H7 (cell line): ENCODE measurements at regions not wholly inside any gene's neighbourhood (a gene's known extent, or its start where the extent isn't known, plus 50 kb on each side); places are given as distances from the start of the nearest gene placed in this dataset.
A peak's percentile ranks its signal among the peaks of the same experiment; 100 is the strongest.

Source experiments
- DNase-seq: peaks from one replicate; pipeline ENCODE4 v3.0.0; 2012
- H3K27me3 ChIP-seq: 2 replicates; pipeline ENCODE4 v1.6.0; 2011; ENCODE audit warnings: mild to moderate bottlenecking, low read length; ENCODE audit not compliant: control insufficient read depth, insufficient read depth
- H3K36me3 ChIP-seq: replicated peaks from 2 replicates; pipeline ENCODE4 v1.5.1; 2011; ENCODE audit warnings: low read length; ENCODE audit not compliant: control insufficient read depth, insufficient read depth
- H3K4me3 ChIP-seq: 2 replicates; pipeline ENCODE4 v1.5.1; 2011; ENCODE audit warnings: low read depth, mild to moderate bottlenecking, control low read depth, low read length, moderate library complexity; ENCODE audit not compliant: insufficient read depth

DNA sequence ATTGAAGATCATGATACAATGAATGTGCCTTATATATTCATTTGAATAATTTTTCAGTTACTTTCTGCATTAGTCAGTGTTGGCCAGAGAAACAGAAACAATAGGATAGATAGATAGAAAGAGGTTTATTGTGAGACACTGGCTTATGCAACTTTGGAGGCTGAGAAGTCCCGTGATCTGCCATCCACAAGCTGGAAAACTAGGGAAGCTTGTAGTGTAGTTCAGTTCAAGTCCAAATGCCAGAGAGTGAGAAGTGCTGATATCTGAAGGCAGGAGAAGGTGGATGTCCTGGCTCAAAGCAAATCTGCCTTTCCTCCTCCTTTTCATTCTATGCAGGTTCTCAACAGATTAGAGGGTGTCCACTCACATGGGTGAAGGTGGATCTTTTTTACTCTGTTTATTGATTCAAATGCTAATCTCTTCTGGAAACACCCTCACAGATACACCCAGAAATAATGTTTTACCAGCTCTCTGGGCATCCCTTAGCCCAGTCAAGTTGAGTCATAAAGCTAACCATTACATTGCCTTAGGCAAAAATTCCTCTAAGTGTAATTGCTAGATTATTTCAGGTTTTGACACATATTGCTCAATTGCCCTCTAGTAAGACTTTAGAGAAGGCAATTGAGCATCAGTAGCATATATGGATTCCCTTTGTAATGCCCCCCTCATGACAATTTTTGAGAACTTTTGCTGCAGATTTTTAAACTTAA lies 341.4 kb downstream of the LPIN1 start:
- Histone ChIP-seq H3K27me3 (no peaks in the 10 kb centered on the region), H3K4me3 (no peak overlapping the region)
- DNase-seq: no peak

DNA sequence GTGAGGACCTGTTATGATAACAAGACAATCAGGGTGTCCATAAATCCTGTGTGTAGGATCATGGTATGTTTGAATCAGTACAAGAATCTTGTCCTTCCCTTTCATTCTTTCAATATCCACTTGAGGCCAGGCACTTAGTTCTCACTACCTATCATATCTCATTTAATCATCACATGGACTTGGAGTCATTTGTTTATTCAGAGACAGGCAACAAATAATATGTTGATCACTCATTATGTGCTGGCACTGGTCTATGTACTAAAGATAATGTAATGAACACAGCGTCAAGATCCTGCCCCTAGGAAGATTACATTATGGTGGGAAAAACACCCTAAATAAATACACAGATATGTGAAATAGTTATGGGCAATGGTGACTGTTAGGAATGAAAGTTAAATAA lies 342.6 kb downstream of the LPIN1 start:
- no peak overlapping the region for H3K4me3 ChIP-seq
- H3K27me3 ChIP-seq: no peaks in the 10 kb centered on the region
- no peak for DNase-seq
- H3K36me3 ChIP-seq: no peaks in the 10 kb centered on the region

More for the DNA sequence above, 341.4 kb downstream of the LPIN1 start:
- no peaks in the 10 kb centered on the region for H3K36me3 ChIP-seq

DNA sequence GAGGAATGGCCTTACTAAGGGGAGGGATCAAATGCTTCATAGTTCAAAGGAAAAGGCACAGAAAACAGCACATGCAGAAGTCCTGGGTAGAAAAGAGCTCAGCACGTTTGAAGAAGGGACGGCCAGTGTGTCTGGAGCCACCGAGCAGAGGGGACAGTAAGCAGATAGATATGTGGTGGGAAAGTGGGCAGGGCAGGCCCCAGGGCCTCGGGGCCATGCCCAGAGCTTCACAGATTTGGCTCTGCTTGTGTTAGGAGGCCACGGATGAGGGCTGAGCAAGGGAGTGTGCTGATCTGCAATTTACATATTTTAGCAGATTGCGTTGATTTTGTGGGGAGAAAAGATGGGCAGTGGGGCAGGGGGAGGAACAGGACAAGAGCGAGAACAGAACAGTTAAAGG lies 343.1 kb downstream of the LPIN1 start:
- Histone ChIP-seq H3K4me3 (no peak overlapping the region), H3K36me3 (no peaks in the 10 kb centered on the region), H3K27me3 (no peaks in the 10 kb centered on the region)
- DNase-seq: no peak

GRCh38 chr2:12090072-12090471 lies 343.6 kb downstream of the LPIN1 start:
- H3K36me3 ChIP-seq: no peaks in the 10 kb centered on the region
- H3K4me3 ChIP-seq: no peak overlapping the region
- no peak for DNase-seq
- H3K27me3 ChIP-seq: no peaks in the 10 kb centered on the region

DNA sequence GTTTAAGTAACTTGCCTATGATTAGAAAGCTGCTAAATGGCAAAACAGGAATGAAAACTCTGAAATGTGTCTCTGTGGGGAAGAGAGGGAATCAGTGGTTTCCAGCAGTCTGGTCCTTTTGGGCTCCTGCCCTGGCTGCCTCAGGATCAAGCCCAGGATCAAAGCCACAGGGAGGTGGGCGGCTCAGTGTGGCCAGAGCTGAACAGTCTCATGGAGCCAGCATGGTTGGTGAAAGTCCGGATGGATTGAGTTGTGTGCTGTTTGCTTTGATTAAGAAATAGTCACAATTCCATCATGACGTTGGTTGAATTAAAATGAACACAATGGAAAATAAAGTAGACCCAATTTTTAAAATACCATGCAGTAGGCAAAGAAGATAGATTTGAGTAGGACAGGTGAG lies 344.2 kb downstream of the LPIN1 start:
- H3K4me3 ChIP-seq: no peak overlapping the region
- no peak for DNase-seq
- no peaks in the 10 kb centered on the region for H3K27me3 ChIP-seq
- H3K36me3 ChIP-seq: no peaks in the 10 kb centered on the region

DNA sequence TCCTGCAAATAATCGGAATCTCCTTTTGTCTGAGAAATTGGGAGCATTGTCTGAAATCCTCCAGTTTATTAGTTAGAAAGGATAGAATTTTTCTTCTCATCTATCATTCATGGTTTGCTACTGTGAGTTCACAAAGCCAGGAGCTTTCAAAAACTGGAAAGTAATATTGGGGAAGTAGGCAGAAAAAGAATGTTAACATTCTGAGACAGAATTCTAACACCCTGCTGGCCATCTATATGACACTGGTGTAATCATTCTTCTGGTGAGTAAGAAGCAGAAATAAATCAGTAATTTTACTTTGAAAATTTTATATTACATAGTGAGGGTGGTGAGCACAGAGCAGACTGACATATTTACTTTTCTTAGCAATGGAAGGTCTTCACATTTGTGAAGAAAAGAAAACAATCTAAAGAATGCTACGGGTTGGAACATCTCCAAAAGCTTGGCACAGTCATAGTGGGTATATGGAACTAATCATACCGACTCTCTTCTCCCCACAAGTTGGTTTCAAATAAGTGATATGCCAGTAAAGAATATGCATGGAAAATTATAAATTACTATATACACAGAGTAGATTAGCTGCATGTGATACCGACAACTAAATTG lies 344.9 kb downstream of the LPIN1 start:
- H3K4me3 ChIP-seq: no peak overlapping the region
- no peaks in the 10 kb centered on the region for H3K36me3 ChIP-seq
- DNase-seq: no peak
- H3K27me3 ChIP-seq: no peaks in the 10 kb centered on the region

GRCh38 chr2:12094134-12094533 lies 347.7 kb downstream of the LPIN1 start:
- no peak overlapping the region for H3K4me3 ChIP-seq
- no peak for DNase-seq
- H3K36me3 ChIP-seq: no peaks in the 10 kb centered on the region
- H3K27me3 ChIP-seq: no peaks in the 10 kb centered on the region

- peak; percentile 66 for DNase-seq
- Histone ChIP-seq H3K36me3 (no peaks in the 10 kb centered on the region), H3K27me3 (no peaks in the 10 kb centered on the region), H3K4me3 (no peak overlapping the region)
Observed at GRCh38 chr2:12096051-12096787, 349.8 kb downstream of the LPIN1 start.

DNA sequence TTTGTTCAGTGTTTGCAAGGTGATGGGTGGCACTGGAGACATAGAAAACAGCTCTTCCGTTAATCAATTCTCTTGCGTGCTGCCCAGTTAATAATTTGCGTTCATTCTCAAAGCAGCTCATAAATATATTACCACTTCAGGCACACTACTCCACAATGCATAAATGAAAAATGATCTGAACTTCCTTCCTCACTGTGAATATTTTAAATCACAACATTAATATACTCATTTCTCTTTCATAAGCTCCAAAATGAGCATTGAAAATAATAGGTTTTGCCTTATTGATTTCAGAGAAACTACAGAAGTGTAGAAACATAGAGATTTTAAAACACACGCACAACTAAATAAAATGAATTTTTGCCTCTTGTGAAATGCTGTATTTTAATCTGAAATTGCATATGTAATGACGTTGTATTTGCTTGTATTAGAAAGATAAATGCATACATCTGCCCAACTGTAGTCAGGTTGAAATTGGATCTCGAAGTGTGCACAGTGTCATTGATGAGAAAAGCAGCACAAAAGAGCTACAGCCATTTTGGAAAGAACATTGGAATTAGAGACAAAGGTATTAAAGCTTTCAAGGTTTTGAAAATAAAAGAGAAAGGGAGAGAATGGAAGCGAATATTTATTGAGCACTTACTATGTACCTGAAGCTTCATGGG lies 350.5 kb downstream of the LPIN1 start:
- Histone ChIP-seq H3K4me3 (no peak overlapping the region), H3K27me3 (no peaks in the 10 kb centered on the region), H3K36me3 (no peaks in the 10 kb centered on the region)
- DNase-seq: no peak

GRCh38 chr2:12097859-12098258 lies 351.4 kb downstream of the LPIN1 start:
- no peaks in the 10 kb centered on the region for H3K36me3 ChIP-seq
- no peaks in the 10 kb centered on the region for H3K27me3 ChIP-seq
- DNase-seq: no peak
- H3K4me3 ChIP-seq: no peak overlapping the region

- H3K36me3 ChIP-seq: no peaks in the 10 kb centered on the region
- no peaks in the 10 kb centered on the region for H3K27me3 ChIP-seq
- DNase-seq: no peak
- no peak overlapping the region for H3K4me3 ChIP-seq
Observed at GRCh38 chr2:12099374-12099773, 352.9 kb downstream of the LPIN1 start.

DNA sequence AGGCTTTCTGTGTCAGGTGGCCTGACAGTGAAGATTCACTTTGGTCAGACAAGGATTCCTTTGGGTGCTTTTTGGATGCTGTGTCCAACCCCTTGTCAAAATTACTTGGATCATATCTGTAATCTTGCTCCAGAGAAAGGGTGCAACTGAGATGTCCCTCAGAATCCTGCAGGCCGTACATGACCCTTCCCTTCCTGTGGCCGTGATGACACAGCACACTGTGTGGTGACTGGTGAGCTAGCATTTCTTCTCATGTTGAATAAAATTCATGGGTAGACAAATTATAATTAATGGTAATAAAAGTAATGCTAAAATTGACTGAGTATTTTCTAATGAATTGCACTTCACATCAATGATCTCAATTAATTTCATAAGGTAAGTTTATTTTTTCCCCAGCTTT lies 356.2 kb downstream of the LPIN1 start:
- DNase-seq: no peak
- Histone ChIP-seq H3K36me3 (no peaks in the 10 kb centered on the region), H3K4me3 (no peak overlapping the region)

GRCh38 chr2:12105180-12105579 lies 358.7 kb downstream of the LPIN1 start:
- Histone ChIP-seq H3K36me3 (no peaks in the 10 kb centered on the region), H3K4me3 (no peak overlapping the region), H3K27me3 (no peaks in the 10 kb centered on the region)
- no peak for DNase-seq

More for the DNA sequence above, 356.2 kb downstream of the LPIN1 start:
- no peaks in the 10 kb centered on the region for H3K27me3 ChIP-seq

DNA sequence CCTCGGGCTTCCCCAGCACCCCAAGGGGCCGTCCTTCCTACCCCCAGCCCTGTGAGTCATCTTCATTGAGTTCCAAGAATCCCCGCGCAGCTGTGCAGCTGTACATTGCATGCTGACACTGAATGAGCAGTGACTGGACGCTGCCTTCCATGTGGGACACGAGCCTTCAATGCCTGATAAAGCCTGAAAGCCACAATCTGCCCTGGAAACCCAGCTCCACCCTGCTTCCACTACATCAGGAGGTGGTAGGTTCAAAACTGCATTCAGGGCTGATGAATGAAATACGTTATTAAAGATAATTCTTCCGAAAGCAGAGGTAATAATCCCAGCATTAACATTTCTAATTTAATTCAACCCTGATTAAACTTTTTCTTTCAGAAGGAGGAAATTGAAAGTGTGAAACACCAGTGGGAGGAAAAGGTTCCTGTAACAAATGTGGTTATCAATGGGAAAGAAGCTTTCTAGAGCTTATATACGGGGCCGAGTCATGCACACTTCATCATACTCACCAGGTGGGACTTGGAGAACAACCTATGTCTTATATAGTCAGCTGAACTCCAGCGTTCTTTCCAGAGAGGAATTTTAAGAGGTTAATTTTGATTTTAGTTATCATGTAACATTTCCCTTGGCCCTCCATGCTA lies 360.1 kb downstream of the LPIN1 start:
- Histone ChIP-seq H3K36me3 (no peaks in the 10 kb centered on the region), H3K27me3 (no peaks in the 10 kb centered on the region), H3K4me3 (no peak overlapping the region)
- no peak for DNase-seq
